Small intestine (tissue), 7 donors: ENCODE measurements at regions not wholly inside any gene's neighbourhood (a gene's known extent, or its start where the extent isn't known, plus 50 kb on each side); places are given as distances from the start of the nearest gene placed in this dataset.

Source experiments
- DNase-seq, 2 donors: peaks; one replicate each; pipeline versions ENCODE4 v3.0.0 to v3.0.0-alpha.2; 2013
- FAIRE-seq: peaks from 2 replicates; lab custom pipeline; 2012; peaks lifted over from hg19 to GRCh38; lab: Jason Lieb, UNC
- H3K27ac ChIP-seq, 3 donors: one replicate each; pipeline ENCODE4 v1.5.1; 2013; ENCODE audit warnings: low read length in 2 of 3, mild to moderate bottlenecking in 2 of 3, control low read depth in 1 of 3, inconsistent platforms in 1 of 3, low read depth in 1 of 3, moderate library complexity in 1 of 3
- H3K27me3 ChIP-seq, 3 donors: one replicate each; pipeline ENCODE4 v1.6.1; 2013; ENCODE audit warnings: low read length in 3 of 3, inconsistent platforms in 1 of 3; ENCODE audit not compliant: control insufficient read depth in 3 of 3, insufficient read depth in 3 of 3
- H3K36me3 ChIP-seq, 3 donors: one replicate each; pipeline ENCODE4 v1.6.1; 2013; ENCODE audit warnings: low read length in 3 of 3, inconsistent platforms in 1 of 3, low read depth in 1 of 3, mild to moderate bottlenecking in 1 of 3, moderate library complexity in 1 of 3; ENCODE audit not compliant: control insufficient read depth in 3 of 3, insufficient read depth in 2 of 3
- H3K4me1 ChIP-seq, 3 donors: one replicate each; pipeline ENCODE4 v1.6.1; 2013; ENCODE audit warnings: low read length in 2 of 3, inconsistent platforms in 1 of 3, low read depth in 1 of 3, mild to moderate bottlenecking in 1 of 3, moderate library complexity in 1 of 3; ENCODE audit not compliant: control insufficient read depth in 3 of 3, insufficient read depth in 2 of 3
- H3K4me3 ChIP-seq, 3 donors: one replicate each; pipeline ENCODE4 v1.5.1; 2013; ENCODE audit warnings: low read length in 3 of 3, control low read depth in 1 of 3, inconsistent platforms in 1 of 3, low read depth in 1 of 3, mild to moderate bottlenecking in 1 of 3, moderate library complexity in 1 of 3
- H3K9me3 ChIP-seq, 2 donors: one replicate each; pipeline ENCODE4 v1.6.1; 2013; ENCODE audit warnings: low read depth in 1 of 2, low read length in 1 of 2; ENCODE audit not compliant: control insufficient read depth in 2 of 2, insufficient read depth in 1 of 2
- WGBS, 3 donors: extraction: QIAGEN DNeasy Blood & Tissue Kit; methylation state at CpG; one replicate each; pipeline ENCODE4 v1.1.7; 2013; 5-methylcytosine and 5-hydroxymethylcytosine counted together
- donor health status: healthy with polysubstance abuse.
- donor health status: control.
- donor health status: control.
- donor health status: Bipolar disorder and iron deficiency.
- donor health status: healthy.

DNA sequence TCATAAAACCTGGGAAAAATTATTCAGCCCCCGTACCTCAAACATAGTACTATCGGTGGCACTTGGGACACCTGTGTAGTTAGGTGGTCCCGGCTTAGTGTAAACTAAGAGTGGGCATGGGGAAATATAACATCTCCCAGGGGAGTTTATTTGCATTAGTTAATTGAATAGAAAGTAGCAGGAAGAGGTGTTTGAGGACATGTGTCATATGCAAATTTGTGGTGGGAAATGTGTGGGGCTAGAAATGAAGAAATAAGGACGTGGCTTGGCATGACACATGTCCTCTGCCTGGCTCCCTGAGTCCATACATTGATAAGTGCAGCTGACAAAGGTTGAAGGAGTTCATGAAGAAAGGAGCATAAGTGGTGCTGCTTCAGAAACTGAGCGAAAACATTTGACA lies 483.6 kb downstream of the SH2D1A start:
- H3K4me1 ChIP-seq = no peaks in the 10 kb centered on the region
- no peaks in the 10 kb centered on the region for H3K9me3 ChIP-seq
- H3K27ac ChIP-seq = no peak overlapping the region
- no peaks in the 10 kb centered on the region for H3K27me3 ChIP-seq
- no peak for FAIRE-seq
- DNase-seq = no peak
- no peaks in the 10 kb centered on the region for H3K36me3 ChIP-seq
- H3K4me3 ChIP-seq = no peak overlapping the region
- WGBS, 3 donors = 65 to 84% (median 79%) methylated on average over 5 of the region's 5 CpGs

GRCh38 chrX:124836786-124837185 lies 482.9 kb upstream of the TEX13C start:
- DNase-seq = no peak
- Histone ChIP-seq H3K36me3 (no peaks in the 10 kb centered on the region), H3K9me3 (no peaks in the 10 kb centered on the region), H3K27ac (no peak overlapping the region), H3K4me1 (no peaks in the 10 kb centered on the region), H3K27me3 (no peaks in the 10 kb centered on the region), H3K4me3 (no peak overlapping the region)
- FAIRE-seq = no peak
- 72 to 84% (median 79%) methylated on average over 3 of the region's 3 CpGs for WGBS, 3 donors

GRCh38 chrX:124842205-124842604 lies 477.5 kb upstream of the TEX13C start:
- H3K4me1 ChIP-seq = no peaks in the 10 kb centered on the region
- H3K9me3 ChIP-seq = no peaks in the 10 kb centered on the region
- no peak overlapping the region for H3K4me3 ChIP-seq
- FAIRE-seq = no peak
- no peak for DNase-seq
- H3K36me3 ChIP-seq = no peaks in the 10 kb centered on the region
- WGBS, 3 donors = 53 to 71% (median 59%) methylated on average over 2 of the region's 2 CpGs
- no peak overlapping the region for H3K27ac ChIP-seq
- H3K27me3 ChIP-seq = no peaks in the 10 kb centered on the region

- H3K4me3 ChIP-seq = no peak overlapping the region
- H3K27me3 ChIP-seq = no peaks in the 10 kb centered on the region
- FAIRE-seq = no peak
- no peaks in the 10 kb centered on the region for H3K36me3 ChIP-seq
- WGBS, 3 donors = 37 to 54% (median 52%) methylated on average over 5 of the region's 5 CpGs
- H3K9me3 ChIP-seq = no peaks in the 10 kb centered on the region
- no peak for DNase-seq
- H3K27ac ChIP-seq = no peak overlapping the region
- no peaks in the 10 kb centered on the region for H3K4me1 ChIP-seq
These were observed 458.9 kb upstream of the TEX13C start for GRCh38 chrX:124860736-124861135.

- DNase-seq (no peak), FAIRE-seq (no peak)
- Histone ChIP-seq H3K4me1 (no peaks in the 10 kb centered on the region), H3K4me3 (no peak overlapping the region), H3K36me3 (no peaks in the 10 kb centered on the region), H3K27ac (no peak overlapping the region), H3K27me3 (no peaks in the 10 kb centered on the region), H3K9me3 (no peaks in the 10 kb centered on the region)
- WGBS, 3 donors = 60 to 81% (median 62%) methylated on average over 4 of the region's 4 CpGs
These were observed 457.4 kb upstream of the TEX13C start for GRCh38 chrX:124862301-124862700.

- Histone ChIP-seq H3K36me3 (no peaks in the 10 kb centered on the region), H3K27ac (no peak overlapping the region), H3K9me3 (no peaks in the 10 kb centered on the region), H3K4me3 (no peak overlapping the region), H3K4me1 (no peaks in the 10 kb centered on the region), H3K27me3 (no peaks in the 10 kb centered on the region)
- FAIRE-seq (no peak), DNase-seq (no peak)
- WGBS, 3 donors = 44 to 72% (median 57%) methylated on average over 5 of the region's 5 CpGs
These were observed 456.4 kb upstream of the TEX13C start for GRCh38 chrX:124863303-124863702.

DNA sequence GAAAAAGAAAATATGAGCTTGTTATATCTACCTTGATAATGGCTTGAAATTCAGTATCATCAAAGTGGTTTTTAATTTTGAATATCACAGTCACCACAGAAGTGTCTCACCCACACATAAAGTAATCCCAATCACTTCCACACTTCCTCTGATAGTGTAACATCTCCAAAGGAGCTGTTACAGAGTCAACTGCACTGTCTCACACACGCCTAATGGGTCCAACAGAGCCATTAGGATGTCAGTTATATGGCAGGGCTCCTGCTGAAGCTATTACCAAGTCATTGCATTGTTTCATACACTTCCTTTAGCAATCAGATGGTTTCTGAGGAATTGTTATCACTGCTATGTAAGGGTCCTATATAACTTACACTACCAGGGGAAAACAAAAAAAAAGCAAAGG lies 432.1 kb upstream of the TEX13C start:
- H3K9me3 ChIP-seq = no peaks in the 10 kb centered on the region

GRCh38 chrX:124895947-124896346 lies 423.7 kb upstream of the TEX13C start:
- H3K4me1 ChIP-seq = no peaks in the 10 kb centered on the region
- no peaks in the 10 kb centered on the region for H3K27me3 ChIP-seq
- no peaks in the 10 kb centered on the region for H3K36me3 ChIP-seq
- no peak for FAIRE-seq
- no peaks in the 10 kb centered on the region for H3K9me3 ChIP-seq
- H3K4me3 ChIP-seq = no peak overlapping the region
- no peak overlapping the region for H3K27ac ChIP-seq
- DNase-seq = no peak
- WGBS, 3 donors = 46 to 65% (median 51%) methylated on average over 4 of the region's 4 CpGs

More for the DNA sequence above, 432.1 kb upstream of the TEX13C start:
- DNase-seq (no peak), FAIRE-seq (no peak)
- H3K4me1 ChIP-seq = no peaks in the 10 kb centered on the region
- WGBS, 3 donors = 16 to 61% (median 17%) methylated on average over 1 of the region's 1 CpG
- no peak overlapping the region for H3K4me3 ChIP-seq
- H3K27ac ChIP-seq = no peak overlapping the region
- H3K27me3 ChIP-seq = no peaks in the 10 kb centered on the region
- no peaks in the 10 kb centered on the region for H3K36me3 ChIP-seq

- DNase-seq (no peak), FAIRE-seq (no peak)
- Histone ChIP-seq H3K36me3 (no peaks in the 10 kb centered on the region), H3K4me3 (no peak overlapping the region), H3K27me3 (no peaks in the 10 kb centered on the region), H3K27ac (no peak overlapping the region), H3K4me1 (no peaks in the 10 kb centered on the region), H3K9me3 (no peaks in the 10 kb centered on the region)
- 46 to 70% (median 52%) methylated on average over 2 of the region's 2 CpGs for WGBS, 3 donors
These were observed 416.7 kb upstream of the TEX13C start for GRCh38 chrX:124902953-124903352.
